ENCODE measurements at regions not wholly inside any gene's neighbourhood (a gene's known extent, or its start where the extent isn't known, plus 50 kb on each side); places are given as distances from the start of the nearest gene placed in this dataset.

DNA sequence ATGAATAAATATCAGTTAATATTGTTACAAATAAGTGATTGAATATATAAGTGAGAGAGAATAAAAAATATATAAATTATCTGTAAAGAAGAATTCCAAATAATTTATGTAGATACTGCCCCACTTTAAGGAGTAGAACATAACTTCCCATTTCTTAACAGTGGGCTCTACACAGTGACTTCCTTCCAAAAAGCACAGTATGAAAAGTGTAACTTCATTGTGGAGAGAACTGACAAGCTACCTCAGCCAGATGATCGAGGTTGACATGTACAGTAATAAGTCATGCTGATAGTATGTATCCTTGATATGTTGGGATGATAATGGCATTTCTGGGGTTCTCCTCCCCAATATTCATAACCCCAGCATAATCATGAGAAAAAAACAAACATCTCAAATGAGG is 191.9 kb upstream of the FN1 start:
- Mint-ChIP-seq H3K4me1 (ENCODE audit: low read depth, unreplicated experiment) (peaks cover 5% of the 10 kb centered on the region), H3K27ac (ENCODE audit: unreplicated experiment) (no peak overlapping the region), H3K36me3 (ENCODE audit: unreplicated experiment) (peaks cover 7% of the 10 kb centered on the region), H3K27me3 (ENCODE audit: unreplicated experiment) (no peaks in the 10 kb centered on the region), H3K9me3 (ENCODE audit: unreplicated experiment) (no peaks in the 10 kb centered on the region), H3K4me3 (ENCODE audit: unreplicated experiment) (no peak overlapping the region)
- no peak for DNase-seq
- TF ChIP-seq, protein P1, sequence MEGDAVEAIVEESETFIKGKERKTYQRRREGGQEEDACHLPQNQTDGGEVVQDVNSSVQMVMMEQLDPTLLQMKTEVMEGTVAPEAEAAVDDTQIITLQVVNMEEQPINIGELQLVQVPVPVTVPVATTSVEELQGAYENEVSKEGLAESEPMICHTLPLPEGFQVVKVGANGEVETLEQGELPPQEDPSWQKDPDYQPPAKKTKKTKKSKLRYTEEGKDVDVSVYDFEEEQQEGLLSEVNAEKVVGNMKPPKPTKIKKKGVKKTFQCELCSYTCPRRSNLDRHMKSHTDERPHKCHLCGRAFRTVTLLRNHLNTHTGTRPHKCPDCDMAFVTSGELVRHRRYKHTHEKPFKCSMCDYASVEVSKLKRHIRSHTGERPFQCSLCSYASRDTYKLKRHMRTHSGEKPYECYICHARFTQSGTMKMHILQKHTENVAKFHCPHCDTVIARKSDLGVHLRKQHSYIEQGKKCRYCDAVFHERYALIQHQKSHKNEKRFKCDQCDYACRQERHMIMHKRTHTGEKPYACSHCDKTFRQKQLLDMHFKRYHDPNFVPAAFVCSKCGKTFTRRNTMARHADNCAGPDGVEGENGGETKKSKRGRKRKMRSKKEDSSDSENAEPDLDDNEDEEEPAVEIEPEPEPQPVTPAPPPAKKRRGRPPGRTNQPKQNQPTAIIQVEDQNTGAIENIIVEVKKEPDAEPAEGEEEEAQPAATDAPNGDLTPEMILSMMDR (IDR thresholded peaks at IDR 0.05; ENCODE audit: partially characterized antibody, unreplicated experiment): no peak

DNA sequence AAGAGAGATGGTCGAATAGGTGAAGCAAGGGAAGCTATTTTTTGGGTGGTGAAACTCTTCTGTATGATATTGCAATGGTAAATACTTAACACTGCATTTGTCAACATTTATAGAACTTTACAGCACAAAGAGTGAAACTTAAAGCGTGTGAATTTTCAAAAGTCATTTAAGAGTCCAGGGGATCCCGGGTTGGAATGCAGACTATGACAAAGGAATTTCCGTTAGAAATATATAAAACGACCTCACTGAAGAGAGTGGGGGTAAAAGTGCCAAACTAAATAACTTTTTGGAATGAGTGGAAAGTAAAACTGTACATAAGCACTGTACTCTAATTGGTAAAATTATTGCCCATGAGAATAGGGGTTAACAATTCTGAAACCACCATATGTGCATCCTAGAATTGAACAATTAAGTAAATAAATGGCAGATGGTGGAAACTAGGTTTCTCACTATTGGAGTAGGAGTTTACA is 191.0 kb upstream of the FN1 start:
- Mint-ChIP-seq H3K9me3 (ENCODE audit: unreplicated experiment) (no peaks in the 10 kb centered on the region), H3K4me3 (ENCODE audit: unreplicated experiment) (no peak overlapping the region), H3K4me1 (ENCODE audit: low read depth, unreplicated experiment) (peaks cover 5% of the 10 kb centered on the region), H3K36me3 (ENCODE audit: unreplicated experiment) (no peaks in the 10 kb centered on the region), H3K27ac (ENCODE audit: unreplicated experiment) (no peak overlapping the region), H3K27me3 (ENCODE audit: unreplicated experiment) (no peaks in the 10 kb centered on the region)
- DNase-seq: no peak
- TF ChIP-seq, protein P1 (IDR thresholded peaks at IDR 0.05; ENCODE audit: partially characterized antibody, unreplicated experiment): no peak

DNA sequence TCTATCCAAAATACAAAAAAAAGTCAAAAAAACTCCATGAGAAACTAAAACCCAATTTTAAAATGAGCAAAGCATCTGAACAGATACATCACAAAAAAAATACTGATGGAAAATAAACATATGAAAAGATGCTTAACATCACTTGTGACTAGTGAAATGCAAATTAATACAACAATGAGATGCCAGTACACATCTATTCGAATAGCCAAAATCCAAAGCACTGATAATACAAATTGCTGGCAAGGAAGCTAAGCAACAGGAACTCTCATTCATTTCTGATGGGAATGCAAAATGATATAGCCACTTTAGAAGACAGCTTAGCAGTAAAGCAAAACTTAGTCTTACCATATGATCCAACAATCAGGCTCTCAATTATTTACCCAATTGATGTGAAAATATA is 190.2 kb upstream of the FN1 start:
- no peaks in the 10 kb centered on the region for H3K9me3 Mint-ChIP-seq (ENCODE audit: unreplicated experiment)
- DNase-seq: no peak
- H3K27ac Mint-ChIP-seq (ENCODE audit: unreplicated experiment): no peak overlapping the region
- peaks cover 5% of the 10 kb centered on the region for H3K4me1 Mint-ChIP-seq (ENCODE audit: low read depth, unreplicated experiment)
- no peak overlapping the region for H3K4me3 Mint-ChIP-seq (ENCODE audit: unreplicated experiment)
- TF ChIP-seq, protein P1 (IDR thresholded peaks at IDR 0.05; ENCODE audit: partially characterized antibody, unreplicated experiment): no peak
- no peaks in the 10 kb centered on the region for H3K36me3 Mint-ChIP-seq (ENCODE audit: unreplicated experiment)
- H3K27me3 Mint-ChIP-seq (ENCODE audit: unreplicated experiment): no peaks in the 10 kb centered on the region

DNA sequence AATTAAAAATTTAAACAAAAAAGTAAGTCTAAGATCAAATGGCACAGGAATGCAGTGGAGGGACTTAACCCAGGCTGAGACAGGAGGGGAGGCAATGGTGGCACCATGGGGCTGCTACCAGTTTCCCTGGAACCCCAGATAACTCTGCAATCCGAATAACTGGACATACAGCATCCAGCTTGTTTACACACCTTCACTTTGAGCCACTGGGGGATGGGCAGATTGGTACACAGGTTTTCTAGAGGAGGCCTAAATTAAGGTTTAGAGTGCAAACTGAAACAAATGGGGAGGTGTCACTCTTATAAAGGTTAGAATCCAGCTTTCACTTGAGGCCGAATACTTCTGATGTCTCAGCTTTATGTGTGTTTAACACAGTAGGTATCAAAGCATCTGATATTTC is 189.3 kb upstream of the FN1 start:
- Mint-ChIP-seq H3K4me3 (ENCODE audit: unreplicated experiment) (no peak overlapping the region), H3K27ac (ENCODE audit: unreplicated experiment) (no peak overlapping the region), H3K9me3 (ENCODE audit: unreplicated experiment) (no peaks in the 10 kb centered on the region), H3K36me3 (ENCODE audit: unreplicated experiment) (no peaks in the 10 kb centered on the region), H3K4me1 (ENCODE audit: low read depth, unreplicated experiment) (peaks cover 5% of the 10 kb centered on the region), H3K27me3 (ENCODE audit: unreplicated experiment) (no peaks in the 10 kb centered on the region)
- TF ChIP-seq, protein P1 (IDR thresholded peaks at IDR 0.05; ENCODE audit: partially characterized antibody, unreplicated experiment): no peak
- DNase-seq: no peak

DNA sequence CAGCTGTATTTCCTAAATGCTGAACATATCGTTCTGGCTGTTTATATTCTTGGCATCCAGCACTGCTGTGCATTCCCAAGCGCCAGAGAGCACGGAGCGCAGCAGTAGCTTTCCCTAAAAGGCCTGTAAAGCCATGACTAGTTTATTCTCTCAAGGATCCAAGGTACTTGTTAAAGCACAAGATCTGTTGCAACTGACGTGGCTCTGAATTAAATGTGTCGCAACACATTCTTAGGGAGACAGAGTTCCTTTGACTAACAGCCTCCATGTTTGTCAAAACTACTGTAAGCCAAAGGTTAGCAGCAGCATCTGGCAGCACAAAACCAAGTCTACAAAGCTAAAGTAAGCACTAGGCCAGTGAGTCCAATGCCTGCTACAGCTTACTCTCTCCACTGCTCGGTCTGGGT is 188.6 kb upstream of the FN1 start:
- TF ChIP-seq, protein P1 (IDR thresholded peaks at IDR 0.05; ENCODE audit: partially characterized antibody, unreplicated experiment): no peak
- H3K27me3 Mint-ChIP-seq (ENCODE audit: unreplicated experiment): no peaks in the 10 kb centered on the region
- no peaks in the 10 kb centered on the region for H3K36me3 Mint-ChIP-seq (ENCODE audit: unreplicated experiment)
- H3K4me3 Mint-ChIP-seq (ENCODE audit: unreplicated experiment): no peak overlapping the region
- DNase-seq: no peak
- H3K4me1 Mint-ChIP-seq (ENCODE audit: low read depth, unreplicated experiment): peaks cover 10% of the 10 kb centered on the region
- no peak overlapping the region for H3K27ac Mint-ChIP-seq (ENCODE audit: unreplicated experiment)
- H3K9me3 Mint-ChIP-seq (ENCODE audit: unreplicated experiment): no peaks in the 10 kb centered on the region
